GM12878 (cell line): ENCODE measurements at regions not wholly inside any gene's neighbourhood (a gene's known extent, or its start where the extent isn't known, plus 50 kb on each side); places are given as distances from the start of the nearest gene placed in this dataset.

Source experiments
- ATAC-seq: fragments of 200-7000 bp; cut with Tn5 transposase; 3 replicates; pipeline ENCODE4 v1.9.1; 2020; ENCODE audit warnings: mild to moderate bottlenecking, moderate library complexity
- BruUV-seq: library from RNA; stranded (reverse); fragments of 400-500 nt; replicated peaks from 2 replicates; lab custom pipeline; 2021; lab: Mats Ljungman, UMichigan
- CTCF ChIA-PET: fragments of 300-600 bp; sonication (Branson Sonifier 250); formaldehyde crosslinking; extraction: SDS; loops from one replicate; lab custom pipeline; 2021; ENCODE audit warnings: inconsistent platforms; lab: Yijun Ruan, JAX
- POLR2A ChIA-PET: fragments of 350-600 bp; formaldehyde crosslinking; extraction: SDS; loops from one replicate; lab custom pipeline; 2021; ENCODE audit warnings: inconsistent platforms; lab: Charles Lee
- RAD21 ChIA-PET: fragments of 300-600 bp; sonication (Branson Sonifier 250); formaldehyde crosslinking; loops from one replicate; lab custom pipeline; 2023; ENCODE audit warnings: antibody characterized with exemption; ENCODE audit not compliant: unreplicated experiment; lab: Charles Lee
- SMC1A ChIA-PET: fragments of 300-600 bp; sonication (Branson Sonifier 250); formaldehyde crosslinking; loops from one replicate; lab custom pipeline; 2023; ENCODE audit not compliant: unreplicated experiment, uncharacterized antibody; lab: Charles Lee
- DNase-seq: peaks from one replicate; pipeline ENCODE4 v3.0.0-alpha.2; 2011; ENCODE audit warnings: low read depth, low spot score
- FAIRE-seq: peaks from 3 replicates; lab custom pipeline; 2011; peaks lifted over from hg19 to GRCh38; lab: Jason Lieb, UNC
- H2AFZ ChIP-seq: 2 replicates; pipeline ENCODE4 v1.6.0; 2011; ENCODE audit warnings: low read depth, low read length, control low read depth; ENCODE audit not compliant: control insufficient read depth
- H3K27ac ChIP-seq: 2 replicates; pipeline ENCODE4 v1.5.1; 2011; ENCODE audit warnings: control low read depth; ENCODE audit not compliant: control insufficient read depth, insufficient read depth
- H3K27me3 ChIP-seq, 2 experiments: replicated peaks in 1 of 2; 2 replicates each; pipeline versions ENCODE4 v1.6.0 to v1.6.1; 2011; ENCODE audit warnings: low read length in 1 of 2; ENCODE audit not compliant: control insufficient read depth in 2 of 2, insufficient read depth in 2 of 2
- H3K36me3 ChIP-seq, 2 experiments: 2 replicates each; pipeline ENCODE4 v1.5.1; 2011; ENCODE audit warnings: low read length in 1 of 2; ENCODE audit not compliant: control insufficient read depth in 2 of 2, insufficient read depth in 2 of 2
- H3K4me1 ChIP-seq: 2 replicates; pipeline ENCODE4 v1.6.1; 2011; ENCODE audit warnings: mild to moderate bottlenecking, low read length, moderate library complexity, mixed read lengths; ENCODE audit not compliant: control insufficient read depth, insufficient read depth
- H3K4me2 ChIP-seq: 2 replicates; pipeline ENCODE4 v1.6.0; 2011; ENCODE audit warnings: control low read depth; ENCODE audit not compliant: control insufficient read depth, insufficient read depth
- H3K4me3 ChIP-seq: fragments of 200-600 bp; sonication (generic); 2 replicates; pipeline ENCODE4 v1.5.1; 2016
- H3K79me2 ChIP-seq: 2 replicates; pipeline ENCODE4 v1.6.0; 2011; ENCODE audit warnings: low read length; ENCODE audit not compliant: control insufficient read depth, insufficient read depth
- H3K9ac ChIP-seq: 2 replicates; pipeline ENCODE4 v1.8.0; 2011; ENCODE audit warnings: low read length, control low read depth, mixed read lengths; ENCODE audit not compliant: control insufficient read depth, insufficient read depth
- H3K9me3 ChIP-seq: replicated peaks from 3 replicates; pipeline ENCODE4 v1.5.1; 2011; ENCODE audit warnings: mild to moderate bottlenecking, low read length; ENCODE audit not compliant: control insufficient read depth, insufficient read depth
- H4K20me1 ChIP-seq: 2 replicates; pipeline ENCODE4 v1.6.0; 2011; ENCODE audit not compliant: control insufficient read depth, insufficient read depth
- CBFB ChIP-seq: IDR thresholded peaks from 2 replicates; pipeline ENCODE4 v1.6.1; 2016; ENCODE audit warnings: antibody characterized with exemption, low read depth
- ELK1 ChIP-seq: IDR thresholded peaks from 2 replicates; pipeline ENCODE4 v1.6.1; 2012; ENCODE audit warnings: low read depth, low read length, improper control_type of control experiment
- NR2C1 ChIP-seq: fragments of 450-650 bp; IDR thresholded peaks from 2 replicates; pipeline ENCODE4 v1.6.1; 2017; ENCODE audit warnings: antibody characterized with exemption, mild to moderate bottlenecking, moderate library complexity
- SMARCA5 ChIP-seq: fragments of 450-650 bp; IDR thresholded peaks from 2 replicates; pipeline ENCODE4 v1.6.1; 2017; ENCODE audit warnings: mild to moderate bottlenecking
- SREBF1 ChIP-seq: IDR thresholded peaks from 2 replicates; pipeline ENCODE4 v1.6.1; 2012; ENCODE audit warnings: mild to moderate bottlenecking, low read length
- ZBTB33 ChIP-seq: fragments of 450-650 bp; IDR thresholded peaks from 2 replicates; pipeline ENCODE4 v1.6.1; 2017; ENCODE audit warnings: mild to moderate bottlenecking
- WGBS: methylation state at CpG from one replicate; pipeline ENCODE4 v1.1.6; 2016; ENCODE audit warnings: low lambda C conversion rate; ENCODE audit not compliant: insufficient replicate concordance, insufficient coverage; ENCODE audit errors: missing lambda C conversion rate; 5-methylcytosine and 5-hydroxymethylcytosine counted together
- in situ Hi-C: fragments of 300-500 bp; cut with MboI; formaldehyde crosslinking; loops from 9 replicates; pipeline ENCODE4 v1.14.3; 2018; ENCODE audit warnings: mixed read lengths
- intact Hi-C: fragments of 100-400 bp; cut with micrococcal nuclease; formaldehyde crosslinking; loops from one replicate; pipeline ENCODE4 v1.14.2; 2022; ENCODE audit not compliant: unreplicated experiment

GRCh38 chr2:6556755-6557154, 309.0 kb downstream of the CMPK2 start:
- in situ Hi-C loops = no loop called here
- Histone ChIP-seq H3K36me3 (no peaks in the 10 kb centered on the region), H4K20me1 (no peaks in the 10 kb centered on the region)

More at GRCh38 chr2:6556755-6557154, 309.0 kb downstream of the CMPK2 start:
- H2AFZ ChIP-seq = no peak overlapping the region
- H3K9ac ChIP-seq = no peak overlapping the region
- DNase-seq = no peak
- no peak overlapping the region for H3K4me2 ChIP-seq
- H3K79me2 ChIP-seq = no peaks in the 10 kb centered on the region
- no peaks in the 10 kb centered on the region for H3K9me3 ChIP-seq
- no peaks in the 10 kb centered on the region for H3K4me1 ChIP-seq
- no peak for TF ChIP-seq ZBTB33
- TF ChIP-seq SREBF1 = no peak
- TF ChIP-seq NR2C1 = no peak
- TF ChIP-seq ELK1 = no peak
- TF ChIP-seq SMARCA5 = no peak
- TF ChIP-seq CBFB = no peak
- no peak for ATAC-seq
- intact Hi-C loops = no loop called here
- FAIRE-seq = no peak
- ChIA-PET POLR2A (no interaction called here), CTCF (no interaction called here), SMC1A (interaction anchor here (0.6 kb wide), 2 partner anchors 14 to 168 kb away, joined by 3 read pairs; no protein-coding TSS in a partner anchor), RAD21 (no interaction called here)
- H3K27ac ChIP-seq = no peak overlapping the region
- 33% methylated on average over 3 of the region's 3 CpGs for WGBS
- H3K4me3 ChIP-seq = no peak overlapping the region
- no TSS peak for BruUV-seq
- H3K27me3 ChIP-seq = no peaks in the 10 kb centered on the region
